HepG2 (cell line): ENCODE measurements at regions not wholly inside any gene's neighbourhood (a gene's known extent, or its start where the extent isn't known, plus 50 kb on each side); places are given as distances from the start of the nearest gene placed in this dataset.

Experiments
- DBP ChIP-seq: sonication (generic); formaldehyde crosslinking; IDR thresholded peaks from 2 replicates; pipeline ENCODE4 v1.4.0; 2020; ENCODE audit warnings: missing genetic modification reagents; ENCODE audit errors: not compliant biosample characterization
- EP300 ChIP-seq, 3 experiments: sonication (generic) in 1 of 3; formaldehyde crosslinking in 1 of 3; IDR thresholded peaks; 2 replicates each; pipeline versions ENCODE4 v1.5.1 to v1.6.1; 2011 to 2020; ENCODE audit warnings: low read depth in 2 of 3, low read length in 2 of 3, borderline replicate concordance in 1 of 3, improper control_type of control experiment in 1 of 3, mild to moderate bottlenecking in 1 of 3, missing genetic modification reagents in 1 of 3, moderate library complexity in 1 of 3
- GABPA ChIP-seq, 2 experiments: IDR thresholded peaks; 2 replicates each; pipeline ENCODE4 v1.6.1; 2011 to 2016; ENCODE audit warnings: low read depth in 2 of 2, low read length in 1 of 2, missing biosample characterization in 1 of 2, missing genetic modification characterization in 1 of 2
- GATAD2A ChIP-seq: IDR thresholded peaks from 2 replicates; pipeline ENCODE4 v1.6.1; 2016
- HNF4G ChIP-seq, 2 experiments: sonication (generic) in 1 of 2; formaldehyde crosslinking in 1 of 2; IDR thresholded peaks; 2 replicates each; pipeline versions ENCODE4 v1.4.0 to v1.6.1; 2011 to 2020; ENCODE audit warnings: borderline replicate concordance in 2 of 2, low read depth in 2 of 2, mild to moderate bottlenecking in 2 of 2, low read length in 1 of 2, missing genetic modification reagents in 1 of 2, moderate library complexity in 1 of 2
- KAT2B ChIP-seq: fragments of 150-350 bp; IDR thresholded peaks from 2 replicates; pipeline ENCODE4 v1.6.1; 2014; ENCODE audit warnings: low read depth, low read length, borderline replicate concordance
- MAZ ChIP-seq, 2 experiments: sonication (generic) in 1 of 2; formaldehyde crosslinking in 1 of 2; IDR thresholded peaks; 2 replicates each; pipeline versions ENCODE4 v1.5.0 to v1.6.1; 2012 to 2020; ENCODE audit warnings: low read depth in 2 of 2, mild to moderate bottlenecking in 2 of 2, borderline replicate concordance in 1 of 2, improper control_type of control experiment in 1 of 2, low read length in 1 of 2, missing genetic modification reagents in 1 of 2, moderate library complexity in 1 of 2
- MBNL3 ChIP-seq: fragments of 250-450 bp; sonication (Bioruptor Pico); conservative IDR thresholded peaks from 2 replicates; pipeline ENCODE4 v1.8.0; 2022; ENCODE audit warnings: mild to moderate bottlenecking, inconsistent platforms
- NKX3-1 ChIP-seq: sonication (generic); formaldehyde crosslinking; IDR thresholded peaks from 2 replicates; pipeline ENCODE4 v1.5.0; 2020; ENCODE audit warnings: missing genetic modification reagents
- RAD51 ChIP-seq: fragments of 450-650 bp; IDR thresholded peaks from 2 replicates; pipeline ENCODE4 v1.6.1; 2016; ENCODE audit warnings: borderline replicate concordance
- TFAP4 ChIP-seq: sonication (generic); IDR thresholded peaks from 2 replicates; pipeline ENCODE4 v1.6.1; 2016; ENCODE audit warnings: low read depth, borderline replicate concordance
- ZNF138 ChIP-seq: sonication (generic); formaldehyde crosslinking; IDR thresholded peaks from 2 replicates; pipeline ENCODE4 v1.5.0; 2020; ENCODE audit warnings: mild to moderate bottlenecking, low read depth, missing genetic modification reagents
- ZNF350 ChIP-seq: sonication (generic); formaldehyde crosslinking; IDR thresholded peaks from 2 replicates; pipeline ENCODE4 v1.4.0; 2020; ENCODE audit warnings: mild to moderate bottlenecking, low read depth, missing genetic modification reagents, borderline replicate concordance
- ZNF512B ChIP-seq: sonication (generic); formaldehyde crosslinking; IDR thresholded peaks from 2 replicates; pipeline ENCODE4 v1.5.1; 2020; ENCODE audit warnings: missing genetic modification reagents, mild to moderate bottlenecking, borderline replicate concordance
- ZNF556 ChIP-seq: sonication (generic); formaldehyde crosslinking; IDR thresholded peaks from 2 replicates; pipeline ENCODE4 v1.4.0; 2020; ENCODE audit warnings: mild to moderate bottlenecking, missing genetic modification reagents, borderline replicate concordance
- ZSCAN5A ChIP-seq: sonication (generic); formaldehyde crosslinking; IDR thresholded peaks from 2 replicates; pipeline ENCODE4 v1.8.0; 2022; ENCODE audit warnings: mild to moderate bottlenecking, missing genetic modification reagents, borderline replicate concordance

GRCh38 chr4:87911252-87911774, 64.2 kb upstream of the SPP1 start (continued):
- TF ChIP-seq TFAP4 (peak; percentile 90), ZNF556 (CRISPR knock-in tag) (no peak), MAZ (IDR thresholded peaks at IDR 0.05; ENCODE audit: borderline replicate concordance, low read depth, low read length) (no peak), MAZ (CRISPR knock-in tag; IDR thresholded peaks at IDR 0.05; ENCODE audit: low read depth) (no peak), EP300 (IDR thresholded peaks at IDR 0.05; ENCODE audit: low read depth in 2 of 2, low read length in 2 of 2) (peak; percentile 45 to 96; a peak in 3 of 4 replicates), EP300 (CRISPR knock-in tag; IDR thresholded peaks at IDR 0.05; ENCODE audit: borderline replicate concordance) (peak; percentile 91), ZSCAN5A (CRISPR knock-in tag) (no peak), MBNL3 (CRISPR knock-in tag) (no peak), KAT2B (peak; percentile 28; the same call in 1 of the 2 replicates), ZNF350 (no peak), HNF4G (IDR thresholded peaks at IDR 0.05; ENCODE audit: borderline replicate concordance, low read depth, low read length) (peak; percentile 39; the same call in 1 of the 2 replicates), HNF4G (CRISPR knock-in tag; IDR thresholded peaks at IDR 0.05; ENCODE audit: borderline replicate concordance, low read depth) (no peak), DBP (CRISPR knock-in tag) (no peak), GABPA (IDR thresholded peaks at IDR 0.05; ENCODE audit: low read depth, low read length) (no peak), GABPA (CRISPR knock-in tag; IDR thresholded peaks at IDR 0.05; ENCODE audit: low read depth) (no peak), RAD51 (no peak), ZNF512B (no peak), ZNF138 (CRISPR knock-in tag) (no peak), GATAD2A (peak; percentile 95), NKX3-1 (peak; percentile 63; the same call in 1 of the 2 replicates)
- TF ChIP-seq, all 625 proteins: peak for 146
